Cardiac muscle cell (in vitro differentiated cells and primary cell): ENCODE measurements at regions not wholly inside any gene's neighbourhood (a gene's known extent, or its start where the extent isn't known, plus 50 kb on each side); places are given as distances from the start of the nearest gene placed in this dataset.

Experiments used
- DNase-seq, 2 donors: peaks; one replicate each; pipeline versions ENCODE4 v3.0.0 to v3.0.0-alpha.2; 2010 to 2017; ENCODE audit warnings: low read depth in 1 of 2, low spot score in 1 of 2
- H3K27ac ChIP-seq: fragments of 200-600 bp; sonication (generic); 2 replicates; pipeline ENCODE4 v1.5.1; 2016
- H3K27me3 ChIP-seq: fragments of 200-600 bp; sonication (generic); 2 replicates; pipeline ENCODE4 v1.6.0; 2016; ENCODE audit warnings: control low read depth
- H3K36me3 ChIP-seq: fragments of 200-600 bp; sonication (generic); 2 replicates; pipeline ENCODE4 v1.5.1; 2016; ENCODE audit warnings: control low read depth
- H3K4me1 ChIP-seq: fragments of 200-600 bp; sonication (generic); 2 replicates; pipeline ENCODE4 v1.8.1; 2017; ENCODE audit warnings: low read depth, mild to moderate bottlenecking, mixed run types
- H3K4me3 ChIP-seq: fragments of 200-600 bp; sonication (generic); 2 replicates; pipeline ENCODE4 v1.5.1; 2016; ENCODE audit warnings: mild to moderate bottlenecking
- H3K9me3 ChIP-seq: fragments of 200-600 bp; sonication (generic); 2 replicates; pipeline ENCODE4 v1.5.1; 2017; ENCODE audit warnings: low read depth, mild to moderate bottlenecking, control low read depth
- CTCF ChIP-seq: IDR thresholded peaks from 2 replicates; pipeline ENCODE4 v1.5.1; 2012; ENCODE audit warnings: low read depth, mild to moderate bottlenecking, low read length

- Histone ChIP-seq H3K27me3 (no peaks in the 10 kb centered on the region), H3K36me3 (no peaks in the 10 kb centered on the region), H3K4me3 (no peak overlapping the region), H3K4me1 (no peaks in the 10 kb centered on the region), H3K27ac (no peak overlapping the region), H3K9me3 (no peaks in the 10 kb centered on the region)
- TF ChIP-seq CTCF: no peak
- no peak for DNase-seq
Observed at GRCh38 chr3:162165346-162165745, 668.7 kb downstream of the OTOL1 start.

DNA sequence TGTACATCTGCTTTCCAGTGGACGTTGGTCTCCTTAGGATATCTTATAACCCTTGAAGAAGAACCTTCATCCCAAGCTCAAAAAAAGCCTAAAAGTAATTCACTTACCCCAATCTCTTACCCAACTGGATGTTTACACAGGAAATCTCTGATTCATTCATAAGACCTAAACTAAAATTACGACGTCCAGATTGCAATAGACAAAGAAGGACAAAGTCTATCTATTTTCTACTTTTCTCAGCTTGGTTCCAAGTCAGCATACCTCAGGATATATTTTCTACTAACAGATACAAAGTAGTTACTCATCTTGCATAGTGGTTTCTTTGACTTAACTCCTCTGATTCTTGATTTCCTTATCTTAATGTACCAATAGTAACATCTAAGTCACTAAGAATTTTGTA, 669.9 kb downstream of the OTOL1 start:
- Histone ChIP-seq H3K4me1 (no peaks in the 10 kb centered on the region), H3K4me3 (no peak overlapping the region), H3K36me3 (no peaks in the 10 kb centered on the region), H3K27me3 (no peaks in the 10 kb centered on the region), H3K27ac (no peak overlapping the region), H3K9me3 (no peaks in the 10 kb centered on the region)
- DNase-seq: no peak
- no peak for TF ChIP-seq CTCF

DNA sequence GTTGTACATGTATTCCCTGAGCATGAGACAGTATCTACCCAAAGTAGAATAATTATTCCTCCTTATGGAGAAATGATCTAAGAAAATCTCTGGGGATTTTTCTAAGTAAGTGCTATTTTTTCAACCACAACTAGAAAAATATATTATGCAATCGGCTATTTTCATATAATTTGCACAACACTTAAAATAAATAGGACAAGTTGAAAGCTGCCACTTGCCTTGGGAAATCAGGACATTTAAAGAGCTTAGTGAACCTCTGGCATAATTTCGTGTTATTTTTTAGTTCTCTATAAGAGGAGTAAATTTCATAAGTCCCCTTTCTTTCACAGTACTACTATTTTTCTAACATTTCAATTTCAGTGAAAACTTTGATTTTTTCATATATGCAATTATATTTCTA, 672.1 kb downstream of the OTOL1 start:
- Histone ChIP-seq H3K36me3 (no peaks in the 10 kb centered on the region), H3K27me3 (no peaks in the 10 kb centered on the region), H3K4me1 (no peaks in the 10 kb centered on the region), H3K27ac (no peak overlapping the region), H3K9me3 (peaks cover 5% of the 10 kb centered on the region), H3K4me3 (no peak overlapping the region)
- TF ChIP-seq CTCF: no peak
- no peak for DNase-seq

- TF ChIP-seq CTCF: no peak
- DNase-seq: no peak
- H3K27ac ChIP-seq: no peak overlapping the region
- no peaks in the 10 kb centered on the region for H3K36me3 ChIP-seq
- no peak overlapping the region for H3K4me3 ChIP-seq
- no peaks in the 10 kb centered on the region for H3K27me3 ChIP-seq
- H3K4me1 ChIP-seq: no peaks in the 10 kb centered on the region
- peaks cover 5% of the 10 kb centered on the region for H3K9me3 ChIP-seq
Observed at GRCh38 chr3:162170581-162170980, 674.0 kb downstream of the OTOL1 start.

DNA sequence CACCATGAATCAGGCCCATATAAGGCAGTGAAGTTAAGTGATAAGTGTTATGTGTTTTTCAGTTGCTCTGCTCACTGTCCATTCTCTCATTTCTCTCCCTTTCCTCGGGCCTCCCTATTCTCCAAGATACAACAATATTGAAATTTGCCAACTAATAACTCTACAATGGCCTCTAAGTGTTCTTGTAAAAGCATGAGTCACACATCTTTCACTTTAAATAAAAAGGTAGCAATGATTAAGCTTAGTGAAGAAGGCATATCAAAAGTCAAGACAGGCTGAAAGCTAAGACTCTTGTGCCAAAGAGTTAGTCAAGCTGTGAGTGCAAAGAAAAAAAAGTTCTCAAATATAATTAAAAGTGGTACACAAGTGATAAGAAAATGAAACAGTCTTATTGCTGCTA, 675.4 kb downstream of the OTOL1 start:
- no peaks in the 10 kb centered on the region for H3K36me3 ChIP-seq
- TF ChIP-seq CTCF: no peak
- H3K4me1 ChIP-seq: peaks cover 4% of the 10 kb centered on the region
- no peak for DNase-seq
- H3K27ac ChIP-seq: no peak overlapping the region
- no peaks in the 10 kb centered on the region for H3K27me3 ChIP-seq
- no peak overlapping the region for H3K4me3 ChIP-seq
- peaks cover 5% of the 10 kb centered on the region for H3K9me3 ChIP-seq

DNA sequence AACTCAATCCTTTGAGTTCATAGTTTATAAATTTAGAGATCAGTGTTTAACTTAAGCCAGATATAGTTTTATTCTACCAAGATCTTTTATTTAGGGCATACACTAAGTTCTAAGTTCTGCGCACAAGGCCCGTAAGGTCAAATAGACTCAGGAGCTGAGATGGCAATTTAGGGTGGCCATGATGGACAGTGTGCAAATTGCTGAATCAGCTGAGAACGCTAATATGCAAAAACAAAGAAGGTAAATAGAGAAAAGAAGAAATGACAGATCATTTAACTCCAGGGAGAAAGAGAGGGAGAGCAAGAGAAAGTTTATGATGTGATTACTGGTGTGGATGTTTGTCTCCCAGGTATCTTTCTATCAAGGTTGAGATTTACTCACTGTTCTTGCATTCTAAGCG, 678.5 kb downstream of the OTOL1 start:
- TF ChIP-seq CTCF: no peak
- no peak for DNase-seq
- Histone ChIP-seq H3K9me3 (peaks cover 5% of the 10 kb centered on the region), H3K27me3 (no peaks in the 10 kb centered on the region), H3K4me1 (peaks cover 7% of the 10 kb centered on the region), H3K27ac (no peak overlapping the region), H3K36me3 (no peaks in the 10 kb centered on the region), H3K4me3 (no peak overlapping the region)
